GM21367 (cell line): ENCODE measurements at regions not wholly inside any gene's neighbourhood (a gene's known extent, or its start where the extent isn't known, plus 50 kb on each side); places are given as distances from the start of the nearest gene placed in this dataset.
A peak's percentile ranks its signal among the peaks of the same experiment; 100 is the strongest.
"Not testable (repeated sequence)": the region's sequence is repeated elsewhere in the genome, so short reads cannot be mapped to it uniquely, and the experiment has no call there.

Source experiments
- ATAC-seq: cut with Tn5 transposase; IDR thresholded peaks from one replicate; pipeline ENCODE4 v1.9.1; 2021; ENCODE audit not compliant: unreplicated experiment

- not testable (repeated sequence) for ATAC-seq
These were observed 995.7 kb downstream of the TMEM121 start for GRCh38 chr14:106522118-106522517.

GRCh38 chr14:106522990-106523389 lies 996.6 kb downstream of the TMEM121 start:
- ATAC-seq, result no peak

- no peak for ATAC-seq
These were observed 1002.3 kb downstream of the TMEM121 start for GRCh38 chr14:106528717-106529116.

GRCh38 chr14:106530031-106530422 lies 1003.6 kb downstream of the TMEM121 start:
- no peak for ATAC-seq

GRCh38 chr14:106530423-106531107 lies 1004.2 kb downstream of the TMEM121 start:
- ATAC-seq, result peak; percentile 93

GRCh38 chr14:106537597-106537996 lies 1011.2 kb downstream of the TMEM121 start:
- not testable (repeated sequence) for ATAC-seq

- ATAC-seq, result no peak
These were observed 1011.8 kb downstream of the TMEM121 start for GRCh38 chr14:106538201-106538600.

- ATAC-seq, result no peak
These were observed 1021.5 kb downstream of the TMEM121 start for GRCh38 chr14:106547735-106548434.

- ATAC-seq, result no peak
These were observed 1022.7 kb downstream of the TMEM121 start for GRCh38 chr14:106549064-106549463.

- no peak for ATAC-seq
These were observed 1024.9 kb downstream of the TMEM121 start for GRCh38 chr14:106551265-106551664.

- ATAC-seq, result not testable (repeated sequence)
These were observed 1029.8 kb downstream of the TMEM121 start for GRCh38 chr14:106556211-106556610.

GRCh38 chr14:106556665-106557289 lies 1030.4 kb downstream of the TMEM121 start:
- ATAC-seq, result no peak

GRCh38 chr14:106562451-106562850 lies 1036.1 kb downstream of the TMEM121 start:
- no peak for ATAC-seq

- no peak for ATAC-seq
These were observed 1037.8 kb downstream of the TMEM121 start for GRCh38 chr14:106564058-106564643.

GRCh38 chr14:106578481-106578880 lies 1052.1 kb downstream of the TMEM121 start:
- ATAC-seq, result no peak

GRCh38 chr14:106579084-106579483 lies 1052.7 kb downstream of the TMEM121 start:
- no peak for ATAC-seq

- ATAC-seq, result no peak
These were observed 1059.3 kb downstream of the TMEM121 start for GRCh38 chr14:106585692-106586091.

GRCh38 chr14:106586098-106586704 lies 1059.8 kb downstream of the TMEM121 start:
- ATAC-seq, result no peak

GRCh38 chr14:106591539-106591938 lies 1065.2 kb downstream of the TMEM121 start:
- ATAC-seq, result not testable (repeated sequence)

- ATAC-seq, result not testable (repeated sequence)
These were observed 1065.9 kb downstream of the TMEM121 start for GRCh38 chr14:106592115-106592852.
